BE2C (cell line): ENCODE measurements at regions not wholly inside any gene's neighbourhood (a gene's known extent, or its start where the extent isn't known, plus 50 kb on each side); places are given as distances from the start of the nearest gene placed in this dataset.

ENCODE experiments used
- DNase-seq: peaks from one replicate; pipeline ENCODE4 v3.0.0-alpha.2; 2020
- H3K27me3 ChIP-seq: fragments of 250-450 bp; sonication (Bioruptor Pico); 2 replicates; pipeline ENCODE4 v1.5.1; 2020; ENCODE audit warnings: mild to moderate bottlenecking
- H3K36me3 ChIP-seq: fragments of 250-450 bp; sonication (Bioruptor Pico); 2 replicates; pipeline ENCODE4 v1.5.1; 2020; ENCODE audit warnings: mild to moderate bottlenecking
- H3K4me1 ChIP-seq: fragments of 250-450 bp; sonication (Bioruptor Pico); 2 replicates; pipeline ENCODE4 v1.5.1; 2020
- H3K4me3 ChIP-seq: 2 replicates; pipeline ENCODE4 v1.5.1; 2011; ENCODE audit warnings: low read depth, low read length
- H3K9me3 ChIP-seq: fragments of 250-450 bp; sonication (Bioruptor Pico); 2 replicates; pipeline ENCODE4 v1.5.1; 2020
- CTCF ChIP-seq: IDR thresholded peaks from 2 replicates; pipeline ENCODE4 v1.5.1; 2012; ENCODE audit warnings: mild to moderate bottlenecking, low read depth, low read length

- no peaks in the 10 kb centered on the region for H3K4me1 ChIP-seq
- H3K9me3 ChIP-seq = no peaks in the 10 kb centered on the region
- H3K4me3 ChIP-seq = no peak overlapping the region
- no peak for DNase-seq
- no peaks in the 10 kb centered on the region for H3K36me3 ChIP-seq
- H3K27me3 ChIP-seq = no peaks in the 10 kb centered on the region
- TF ChIP-seq CTCF = no peak
These were observed 59.7 kb upstream of the TMEM108 start for GRCh38 chr3:132978464-132978863.

- TF ChIP-seq CTCF = no peak
- Histone ChIP-seq H3K9me3 (no peaks in the 10 kb centered on the region), H3K36me3 (no peaks in the 10 kb centered on the region), H3K4me3 (no peak overlapping the region), H3K27me3 (no peaks in the 10 kb centered on the region), H3K4me1 (peaks cover 8% of the 10 kb centered on the region; the same call in 1 of the 2 replicates)
- DNase-seq = no peak
These were observed 64.1 kb upstream of the TMEM108 start for GRCh38 chr3:132974097-132974496.

- no peak for DNase-seq
- Histone ChIP-seq H3K36me3 (no peaks in the 10 kb centered on the region), H3K4me1 (peaks cover 8% of the 10 kb centered on the region; the same call in 1 of the 2 replicates), H3K9me3 (no peaks in the 10 kb centered on the region), H3K4me3 (no peak overlapping the region), H3K27me3 (no peaks in the 10 kb centered on the region)
- no peak for TF ChIP-seq CTCF
These were observed 64.8 kb upstream of the TMEM108 start for GRCh38 chr3:132973441-132973840.

GRCh38 chr3:132972333-132972732 is 65.9 kb upstream of the TMEM108 start:
- peaks cover 8% of the 10 kb centered on the region; the same call in 1 of the 2 replicates for H3K4me1 ChIP-seq
- H3K27me3 ChIP-seq = no peaks in the 10 kb centered on the region
- H3K36me3 ChIP-seq = no peaks in the 10 kb centered on the region
- DNase-seq = no peak
- H3K9me3 ChIP-seq = no peaks in the 10 kb centered on the region
- TF ChIP-seq CTCF = no peak
- no peak overlapping the region for H3K4me3 ChIP-seq

- Histone ChIP-seq H3K4me1 (peaks cover 15% of the 10 kb centered on the region), H3K9me3 (no peaks in the 10 kb centered on the region), H3K36me3 (no peaks in the 10 kb centered on the region), H3K27me3 (no peaks in the 10 kb centered on the region), H3K4me3 (no peak overlapping the region)
- no peak for DNase-seq
- TF ChIP-seq CTCF = no peak
These were observed 71.8 kb upstream of the TMEM108 start for GRCh38 chr3:132966374-132966773.

- no peak for TF ChIP-seq CTCF
- H3K4me3 ChIP-seq = no peak overlapping the region
- H3K27me3 ChIP-seq = no peaks in the 10 kb centered on the region
- DNase-seq = no peak
- H3K4me1 ChIP-seq = peaks cover 15% of the 10 kb centered on the region
- H3K36me3 ChIP-seq = no peaks in the 10 kb centered on the region
- no peaks in the 10 kb centered on the region for H3K9me3 ChIP-seq
These were observed 73.9 kb upstream of the TMEM108 start for GRCh38 chr3:132964266-132964665.
